CD4-positive, CD25-positive, alpha-beta regulatory T cell (primary cell): ENCODE measurements at regions not wholly inside any gene's neighbourhood (a gene's known extent, or its start where the extent isn't known, plus 50 kb on each side); places are given as distances from the start of the nearest gene placed in this dataset.

Experiments
- ATAC-seq, 2 donors: fragments of 150-1000 bp; cut with Tn5 transposase; one replicate each; pipeline ENCODE4 v1.10.0; 2021; ENCODE audit warnings: low read depth in 2 of 2, moderate number of reproducible peaks in 2 of 2, moderate library complexity in 1 of 2
- DNase-seq, 3 donors: peaks; one replicate each; pipeline versions ENCODE4 v3.0.0 to v3.0.0-alpha.2; 2012 to 2022; ENCODE audit warnings: mixed read lengths in 1 of 3
- H3K27ac ChIP-seq: one replicate; pipeline ENCODE4 v1.7.0; 2013; ENCODE audit warnings: mild to moderate bottlenecking, low read length; ENCODE audit not compliant: insufficient read depth, poor library complexity, severe bottlenecking
- H3K27me3 ChIP-seq: one replicate; pipeline ENCODE4 v1.7.0; 2013; ENCODE audit warnings: low read length; ENCODE audit not compliant: control insufficient read depth, insufficient read depth
- H3K36me3 ChIP-seq: one replicate; pipeline ENCODE4 v1.7.0; 2013; ENCODE audit warnings: mild to moderate bottlenecking, low read length, moderate library complexity; ENCODE audit not compliant: control insufficient read depth, insufficient read depth
- H3K4me1 ChIP-seq: 2 replicates; pipeline ENCODE4 v1.7.0; 2013; ENCODE audit warnings: mild to moderate bottlenecking, low read length; ENCODE audit not compliant: insufficient read depth, control insufficient read depth, poor library complexity, severe bottlenecking
- H3K4me3 ChIP-seq: one replicate; pipeline ENCODE4 v1.7.0; 2013; ENCODE audit warnings: low read depth, mild to moderate bottlenecking, low read length, moderate library complexity
- H3K9me3 ChIP-seq, 2 experiments: 1 replicate in 1 of 2; 2 replicates in 1 of 2; pipeline ENCODE4 v1.7.0; 2013; ENCODE audit warnings: low read length in 2 of 2, mild to moderate bottlenecking in 1 of 2, moderate library complexity in 1 of 2; ENCODE audit not compliant: control insufficient read depth in 2 of 2
- H3K27ac Mint-ChIP-seq, 3 donors: one replicate each; pipeline ENCODE4 v1.8.0; 2020 to 2022; ENCODE audit warnings: mild to moderate bottlenecking in 3 of 3, mixed read lengths in 3 of 3, moderate library complexity in 2 of 3
- H3K27me3 Mint-ChIP-seq: one replicate; pipeline ENCODE4 v1.8.0; 2022; ENCODE audit warnings: mild to moderate bottlenecking, mixed read lengths
- H3K36me3 Mint-ChIP-seq: one replicate; pipeline ENCODE4 v1.8.0; 2020; ENCODE audit warnings: mixed read lengths
- H3K4me1 Mint-ChIP-seq, 4 donors: one replicate each; pipeline ENCODE4 v1.8.0; 2020 to 2022; ENCODE audit warnings: mixed read lengths in 4 of 4, mild to moderate bottlenecking in 1 of 4
- H3K4me3 Mint-ChIP-seq, 4 donors: one replicate each; pipeline ENCODE4 v1.8.0; 2020 to 2022; ENCODE audit warnings: mild to moderate bottlenecking in 4 of 4, mixed read lengths in 4 of 4, moderate library complexity in 3 of 4
- H3K9me3 Mint-ChIP-seq, 7 donors: one replicate each; pipeline ENCODE4 v1.8.0; 2020 to 2022; ENCODE audit warnings: mixed read lengths in 7 of 7, mild to moderate bottlenecking in 3 of 7, moderate library complexity in 2 of 7

- Mint-ChIP-seq H3K4me3 (no peak overlapping the region), H3K27ac (no peak overlapping the region), H3K4me1 (no peaks in the 10 kb centered on the region), H3K9me3 (peaks cover 3 to 13% (median 10%) of the 10 kb centered on the region in 7 donors), H3K36me3 (no peaks in the 10 kb centered on the region), H3K27me3 (no peaks in the 10 kb centered on the region)
- Histone ChIP-seq H3K27ac (no peak overlapping the region), H3K4me3 (no peak overlapping the region), H3K36me3 (no peaks in the 10 kb centered on the region), H3K27me3 (no peaks in the 10 kb centered on the region), H3K4me1 (no peaks in the 10 kb centered on the region), H3K9me3 (no peaks in the 10 kb centered on the region)
- DNase-seq (no peak), ATAC-seq (no peak)
These were observed 1018.3 kb upstream of the LCORL start for GRCh38 chr4:19039816-19040215.

GRCh38 chr4:19038231-19038630 lies 1016.7 kb upstream of the LCORL start:
- Histone ChIP-seq H3K36me3 (no peaks in the 10 kb centered on the region), H3K9me3 (no peaks in the 10 kb centered on the region), H3K4me1 (no peaks in the 10 kb centered on the region), H3K27ac (no peak overlapping the region), H3K27me3 (no peaks in the 10 kb centered on the region), H3K4me3 (no peak overlapping the region)
- peaks cover 3 to 11% (median 9%) of the 10 kb centered on the region in 7 donors for H3K9me3 Mint-ChIP-seq
- no peak overlapping the region for H3K4me3 Mint-ChIP-seq
- no peak for ATAC-seq
- no peak for DNase-seq
- H3K4me1 Mint-ChIP-seq, result no peaks in the 10 kb centered on the region
- no peak overlapping the region for H3K27ac Mint-ChIP-seq
- no peaks in the 10 kb centered on the region for H3K36me3 Mint-ChIP-seq
- H3K27me3 Mint-ChIP-seq, result no peaks in the 10 kb centered on the region

GRCh38 chr4:19033816-19034733 lies 1012.5 kb upstream of the LCORL start:
- no peak overlapping the region for H3K4me3 Mint-ChIP-seq
- DNase-seq (no peak), ATAC-seq (no peak)
- Histone ChIP-seq H3K4me3 (no peak overlapping the region), H3K27ac (no peak overlapping the region), H3K36me3 (no peaks in the 10 kb centered on the region), H3K9me3 (no peaks in the 10 kb centered on the region), H3K27me3 (no peaks in the 10 kb centered on the region), H3K4me1 (no peaks in the 10 kb centered on the region)
- H3K4me1 Mint-ChIP-seq, result no peaks in the 10 kb centered on the region
- H3K36me3 Mint-ChIP-seq, result no peaks in the 10 kb centered on the region
- peaks cover 0 to 14% (median 6%) of the 10 kb centered on the region in 7 donors for H3K9me3 Mint-ChIP-seq
- no peaks in the 10 kb centered on the region for H3K27me3 Mint-ChIP-seq
- no peak overlapping the region for H3K27ac Mint-ChIP-seq

- no peaks in the 10 kb centered on the region for H3K4me1 ChIP-seq
- H3K36me3 ChIP-seq, result no peaks in the 10 kb centered on the region
- no peaks in the 10 kb centered on the region for H3K36me3 Mint-ChIP-seq
- H3K9me3 ChIP-seq, result no peaks in the 10 kb centered on the region
- H3K27ac Mint-ChIP-seq, result no peak overlapping the region
- ATAC-seq (no peak), DNase-seq (no peak)
- H3K4me1 Mint-ChIP-seq, result no peaks in the 10 kb centered on the region
- H3K4me3 ChIP-seq, result no peak overlapping the region
- no peak overlapping the region for H3K4me3 Mint-ChIP-seq
- H3K27ac ChIP-seq, result no peak overlapping the region
- no peaks in the 10 kb centered on the region for H3K27me3 Mint-ChIP-seq
- peaks cover 1 to 18% (median 4%) of the 10 kb centered on the region in 7 donors for H3K9me3 Mint-ChIP-seq
- no peaks in the 10 kb centered on the region for H3K27me3 ChIP-seq
These were observed 1009.0 kb upstream of the LCORL start for GRCh38 chr4:19030536-19030935.

DNA sequence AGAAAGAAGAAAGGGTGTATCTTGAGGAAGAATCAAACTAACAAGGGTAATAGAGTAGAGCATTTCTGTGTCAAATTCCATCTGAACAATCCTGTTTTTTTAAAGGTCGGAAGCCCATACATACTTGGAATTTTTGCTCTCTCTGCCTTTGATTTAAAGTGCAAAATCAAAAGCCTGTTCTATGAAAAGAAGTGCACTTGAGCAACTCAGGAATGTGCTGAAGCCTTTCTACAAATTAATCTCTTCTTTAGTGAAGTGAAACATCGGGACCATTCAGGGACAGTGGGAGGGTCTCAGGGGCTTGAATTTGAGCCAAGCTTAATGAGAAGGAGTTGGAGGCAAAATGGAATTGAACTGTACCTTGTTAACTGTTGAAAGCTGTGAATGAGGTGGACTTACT lies 1008.5 kb upstream of the LCORL start:
- no peak overlapping the region for H3K27ac Mint-ChIP-seq
- Histone ChIP-seq H3K27ac (no peak overlapping the region), H3K9me3 (no peaks in the 10 kb centered on the region), H3K4me3 (no peak overlapping the region), H3K27me3 (no peaks in the 10 kb centered on the region), H3K36me3 (no peaks in the 10 kb centered on the region), H3K4me1 (no peaks in the 10 kb centered on the region)
- H3K4me3 Mint-ChIP-seq, result no peak overlapping the region
- no peaks in the 10 kb centered on the region for H3K4me1 Mint-ChIP-seq
- DNase-seq (no peak), ATAC-seq (no peak)
- peaks cover 1 to 21% (median 4%) of the 10 kb centered on the region in 7 donors for H3K9me3 Mint-ChIP-seq
- H3K36me3 Mint-ChIP-seq, result no peaks in the 10 kb centered on the region
- no peaks in the 10 kb centered on the region for H3K27me3 Mint-ChIP-seq

DNA sequence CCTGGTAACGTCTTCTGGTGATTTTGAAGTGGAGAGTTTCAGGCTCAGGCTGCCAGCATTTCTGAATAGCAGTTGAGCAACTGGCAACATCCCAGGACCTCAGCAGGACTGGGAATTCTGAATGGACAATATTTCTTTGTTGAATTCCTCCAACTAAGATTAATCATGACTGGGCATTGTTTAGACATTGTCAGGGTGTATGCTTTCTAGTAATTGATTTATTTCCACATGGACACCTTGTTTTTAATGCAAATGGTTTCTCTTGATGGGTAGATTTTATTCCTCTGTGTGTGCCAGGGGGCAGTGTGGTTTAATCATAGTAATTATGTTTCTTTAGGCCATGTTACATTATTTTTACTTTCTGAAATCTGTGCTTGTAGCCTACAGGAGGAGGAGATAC lies 1004.7 kb upstream of the LCORL start:
- Histone ChIP-seq H3K27ac (no peak overlapping the region), H3K4me3 (no peak overlapping the region), H3K4me1 (no peaks in the 10 kb centered on the region), H3K27me3 (no peaks in the 10 kb centered on the region), H3K36me3 (no peaks in the 10 kb centered on the region), H3K9me3 (no peaks in the 10 kb centered on the region)
- H3K27me3 Mint-ChIP-seq, result no peaks in the 10 kb centered on the region
- H3K4me3 Mint-ChIP-seq, result no peak overlapping the region
- no peaks in the 10 kb centered on the region for H3K4me1 Mint-ChIP-seq
- peaks cover 1 to 9% (median 4%) of the 10 kb centered on the region in 7 donors for H3K9me3 Mint-ChIP-seq
- ATAC-seq (no peak), DNase-seq (no peak)
- H3K36me3 Mint-ChIP-seq, result no peaks in the 10 kb centered on the region
- no peak overlapping the region for H3K27ac Mint-ChIP-seq

- no peaks in the 10 kb centered on the region for H3K9me3 ChIP-seq
- Mint-ChIP-seq H3K4me1 (no peaks in the 10 kb centered on the region), H3K36me3 (no peaks in the 10 kb centered on the region), H3K27ac (no peak overlapping the region), H3K9me3 (peaks cover 0 to 15% (median 5%) of the 10 kb centered on the region in 7 donors), H3K27me3 (no peaks in the 10 kb centered on the region), H3K4me3 (no peak overlapping the region)
- no peaks in the 10 kb centered on the region for H3K36me3 ChIP-seq
- DNase-seq, result no peak
- no peaks in the 10 kb centered on the region for H3K27me3 ChIP-seq
- H3K4me3 ChIP-seq, result no peak overlapping the region
- ATAC-seq, result no peak
- no peaks in the 10 kb centered on the region for H3K4me1 ChIP-seq
- H3K27ac ChIP-seq, result no peak overlapping the region
These were observed 1003.5 kb upstream of the LCORL start for GRCh38 chr4:19025031-19025430.

- no peaks in the 10 kb centered on the region for H3K4me1 Mint-ChIP-seq
- H3K4me1 ChIP-seq, result no peaks in the 10 kb centered on the region
- peak overlapping the region in 1 of 3 donors; percentile 26 for H3K27ac Mint-ChIP-seq
- no peak for ATAC-seq
- no peaks in the 10 kb centered on the region for H3K27me3 Mint-ChIP-seq
- H3K36me3 ChIP-seq, result no peaks in the 10 kb centered on the region
- peaks cover 0 to 3% of the 10 kb centered on the region in 2 experiments for H3K9me3 ChIP-seq
- no peak for DNase-seq
- H3K9me3 Mint-ChIP-seq, result peaks cover 0 to 22% (median 7%) of the 10 kb centered on the region in 7 donors
- no peak overlapping the region for H3K4me3 ChIP-seq
- no peak overlapping the region for H3K4me3 Mint-ChIP-seq
- H3K27ac ChIP-seq, result no peak overlapping the region
- H3K27me3 ChIP-seq, result no peaks in the 10 kb centered on the region
- H3K36me3 Mint-ChIP-seq, result no peaks in the 10 kb centered on the region
These were observed 1002.5 kb upstream of the LCORL start for GRCh38 chr4:19024047-19024446.
